H9 (cell line): ENCODE measurements at regions not wholly inside any gene's neighbourhood (a gene's known extent, or its start where the extent isn't known, plus 50 kb on each side); places are given as distances from the start of the nearest gene placed in this dataset.

Experiments
- DNase-seq: peaks from one replicate; pipeline ENCODE4 v3.0.0-alpha.2; 2017
- H2AFZ ChIP-seq: one replicate; pipeline ENCODE4 v1.6.1; 2013; ENCODE audit warnings: mild to moderate bottlenecking, low read length, control low read depth, moderate library complexity
- H2AK5ac ChIP-seq: 2 replicates; pipeline ENCODE4 v1.6.1; 2013; ENCODE audit warnings: low read length, control low read depth, mixed read lengths; ENCODE audit not compliant: insufficient read length
- H2BK120ac ChIP-seq: one replicate; pipeline ENCODE4 v1.6.1; 2013; ENCODE audit warnings: low read depth, mild to moderate bottlenecking, low read length, control low read depth, inconsistent platforms; ENCODE audit not compliant: poor library complexity, severe bottlenecking
- H2BK12ac ChIP-seq: 2 replicates; pipeline ENCODE4 v1.6.1; 2013; ENCODE audit warnings: low read length, control low read depth, mixed read lengths, low read depth; ENCODE audit not compliant: insufficient read length
- H2BK15ac ChIP-seq: 2 replicates; pipeline ENCODE4 v1.6.1; 2013; ENCODE audit warnings: low read depth, low read length, control low read depth
- H2BK20ac ChIP-seq: one replicate; pipeline ENCODE4 v1.6.1; 2013; ENCODE audit warnings: low read depth, mild to moderate bottlenecking, low read length, control low read depth, inconsistent platforms; ENCODE audit not compliant: poor library complexity, severe bottlenecking
- H2BK5ac ChIP-seq: 2 replicates; pipeline ENCODE4 v1.6.1; 2013; ENCODE audit warnings: low read length, control low read depth, mixed read lengths; ENCODE audit not compliant: insufficient read length
- H3K14ac ChIP-seq: 2 replicates; pipeline ENCODE4 v1.6.1; 2013; ENCODE audit warnings: low read length, control low read depth; ENCODE audit not compliant: insufficient read depth
- H3K18ac ChIP-seq: 2 replicates; pipeline ENCODE4 v1.6.1; 2013; ENCODE audit warnings: low read depth, mild to moderate bottlenecking, mixed read lengths, low read length, control low read depth; ENCODE audit not compliant: insufficient read length
- H3K23ac ChIP-seq: 2 replicates; pipeline ENCODE4 v1.6.1; 2013; ENCODE audit warnings: low read length, control low read depth, mixed read lengths, low read depth; ENCODE audit not compliant: insufficient read length
- H3K23me2 ChIP-seq: 2 replicates; pipeline ENCODE4 v1.6.1; 2013; ENCODE audit warnings: low read depth, mild to moderate bottlenecking, mixed read lengths, low read length, control low read depth; ENCODE audit not compliant: insufficient read length, poor library complexity, severe bottlenecking
- H3K27ac ChIP-seq: 2 replicates; pipeline ENCODE4 v1.5.1; 2013; ENCODE audit warnings: low read length, control low read depth, mixed read lengths, low read depth; ENCODE audit not compliant: insufficient read length
- H3K27me3 ChIP-seq: 2 replicates; pipeline ENCODE4 v1.6.1; 2013; ENCODE audit warnings: low read length, control low read depth, inconsistent platforms; ENCODE audit not compliant: insufficient read depth
- H3K4ac ChIP-seq: 2 replicates; pipeline ENCODE4 v1.6.1; 2013; ENCODE audit warnings: low read depth, mild to moderate bottlenecking, control low read depth, inconsistent platforms, low read length, moderate library complexity
- H3K4me1 ChIP-seq: 2 replicates; pipeline ENCODE4 v1.6.1; 2013; ENCODE audit warnings: low read length, control low read depth, inconsistent platforms; ENCODE audit not compliant: insufficient read depth
- H3K4me2 ChIP-seq: 2 replicates; pipeline ENCODE4 v1.6.1; 2013; ENCODE audit warnings: low read length, control low read depth, mixed read lengths; ENCODE audit not compliant: insufficient read length, insufficient read depth
- H3K56ac ChIP-seq: 2 replicates; pipeline ENCODE4 v1.6.1; 2013; ENCODE audit warnings: low read depth, mild to moderate bottlenecking, mixed read lengths, low read length, control low read depth; ENCODE audit not compliant: insufficient read length
- H3K79me1 ChIP-seq: 2 replicates; pipeline ENCODE4 v1.6.1; 2013; ENCODE audit warnings: low read depth, mild to moderate bottlenecking, moderate library complexity, low read length, control low read depth, inconsistent platforms; ENCODE audit not compliant: insufficient read depth, poor library complexity, severe bottlenecking
- H3K79me2 ChIP-seq: 2 replicates; pipeline ENCODE4 v1.6.1; 2013; ENCODE audit warnings: low read length, control low read depth, inconsistent platforms; ENCODE audit not compliant: insufficient read depth
- H3K9ac ChIP-seq: 2 replicates; pipeline ENCODE4 v1.6.1; 2013; ENCODE audit warnings: low read length, control low read depth, mixed read lengths; ENCODE audit not compliant: insufficient read length; ENCODE audit errors: extremely low read depth
- H3K9me3 ChIP-seq: one replicate; pipeline ENCODE4 v1.6.1; 2013; ENCODE audit warnings: low read depth, low read length, inconsistent platforms; ENCODE audit not compliant: control insufficient read depth
- H3T11ph ChIP-seq: one replicate; pipeline ENCODE4 v1.6.1; 2013; ENCODE audit warnings: mild to moderate bottlenecking, low read length, control low read depth, inconsistent platforms
- H4K20me1 ChIP-seq: one replicate; pipeline ENCODE4 v1.6.1; 2013; ENCODE audit not compliant: control insufficient read depth, insufficient read length, insufficient read depth
- H4K5ac ChIP-seq: 2 replicates; pipeline ENCODE4 v1.6.1; 2013; ENCODE audit warnings: low read depth, mild to moderate bottlenecking, mixed read lengths, low read length, control low read depth; ENCODE audit not compliant: insufficient read length
- H4K8ac ChIP-seq: replicated peaks from 2 replicates; pipeline ENCODE4 v1.6.1; 2013; ENCODE audit warnings: low read length, control low read depth, mixed read lengths, low read depth; ENCODE audit not compliant: insufficient read length
- H4K91ac ChIP-seq: 2 replicates; pipeline ENCODE4 v1.6.1; 2013; ENCODE audit warnings: low read depth, mild to moderate bottlenecking, moderate library complexity, mixed read lengths, low read length, control low read depth; ENCODE audit not compliant: insufficient read length
- H3K27ac Mint-ChIP-seq, 3 experiments: 2 replicates in 2 of 3; 3 replicates in 1 of 3; pipeline ENCODE4 v1.8.0; 2020 to 2021; ENCODE audit warnings: mixed read lengths in 3 of 3, mild to moderate bottlenecking in 1 of 3, moderate library complexity in 1 of 3
- H3K27me3 Mint-ChIP-seq: 2 replicates; pipeline ENCODE4 v1.8.0; 2021; ENCODE audit warnings: low read depth, mild to moderate bottlenecking, moderate library complexity, mixed read lengths
- H3K36me3 Mint-ChIP-seq, 3 experiments: 2 replicates in 2 of 3; 3 replicates in 1 of 3; pipeline ENCODE4 v1.8.0; 2020 to 2021; ENCODE audit warnings: low read depth in 3 of 3, mixed read lengths in 3 of 3; ENCODE audit not compliant: insufficient read depth in 1 of 3
- H3K4me1 Mint-ChIP-seq, 2 experiments: 2 replicates each; pipeline ENCODE4 v1.8.0; 2020; ENCODE audit warnings: mixed read lengths in 2 of 2
- H3K4me3 Mint-ChIP-seq, 2 experiments: 2 replicates in 1 of 2; 3 replicates in 1 of 2; pipeline ENCODE4 v1.8.0; 2020 to 2021; ENCODE audit warnings: mild to moderate bottlenecking in 2 of 2, mixed read lengths in 2 of 2, moderate library complexity in 1 of 2
- H3K9me3 Mint-ChIP-seq, 2 experiments: 2 replicates in 1 of 2; 3 replicates in 1 of 2; pipeline ENCODE4 v1.8.0; 2020; ENCODE audit warnings: mild to moderate bottlenecking in 2 of 2, mixed read lengths in 2 of 2, moderate library complexity in 1 of 2
- WGBS: extraction: QIAGEN DNeasy Blood & Tissue Kit; methylation state at CpG from one replicate; pipeline ENCODE4 v1.1.7; 2013; ENCODE audit warnings: missing lambda C conversion rate, low lambda C conversion rate, mixed read lengths; ENCODE audit not compliant: insufficient read length; ENCODE audit errors: extremely low coverage; 5-methylcytosine and 5-hydroxymethylcytosine counted together
- TF ChIP-seq, protein P1 (sequence below): fragments of 200-600 bp; sonication (generic); conservative IDR thresholded peaks from 3 replicates; pipeline ENCODE4 v1.8.0; 2021; ENCODE audit warnings: antibody characterized with exemption, mild to moderate bottlenecking

DNA sequence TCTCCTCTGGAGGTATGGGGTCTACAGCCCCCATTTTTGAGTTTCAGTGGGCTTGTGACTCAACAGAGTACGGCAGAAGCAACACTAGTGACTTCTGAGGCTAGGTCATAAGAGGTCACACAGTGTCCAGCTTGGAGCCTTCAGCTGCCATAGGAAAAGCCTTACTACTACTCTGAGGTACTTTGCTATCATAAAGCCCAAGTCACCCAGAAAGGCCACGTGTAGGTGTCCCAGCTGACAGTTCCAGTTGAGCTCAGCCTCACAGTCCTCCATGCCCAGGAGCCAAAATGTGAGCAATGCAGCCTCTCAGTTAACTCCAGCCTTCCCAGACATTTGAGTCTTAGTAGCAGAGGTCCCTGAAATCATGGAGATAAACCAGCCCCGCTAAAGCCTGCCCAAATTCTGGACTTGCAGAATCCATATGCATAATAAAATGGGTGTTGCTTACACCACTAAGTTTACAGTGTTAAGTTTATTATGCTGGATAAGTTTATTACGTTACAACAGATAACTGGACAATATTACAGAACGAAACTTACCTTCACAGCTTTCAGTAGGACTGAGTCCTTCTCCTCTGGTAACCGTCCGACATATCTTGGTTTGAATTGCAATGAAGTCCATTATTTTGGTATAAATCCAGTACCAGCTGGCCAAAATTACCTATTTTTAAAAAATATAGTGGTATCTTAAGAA is 181.1 kb downstream of the AVL9 start:
- H3K14ac ChIP-seq, result no peak overlapping the region
- H3K23ac ChIP-seq, result no peak overlapping the region
- H2BK5ac ChIP-seq, result no peak overlapping the region
- no peak overlapping the region for H2AK5ac ChIP-seq
- peaks cover 9 to 11% of the 10 kb centered on the region in 2 experiments for H3K9me3 Mint-ChIP-seq
- H2BK20ac ChIP-seq, result no peak overlapping the region
- no peak overlapping the region for H3K9ac ChIP-seq
- no peak overlapping the region for H2BK12ac ChIP-seq
- H3K27ac ChIP-seq, result no peak overlapping the region
- H3K4ac ChIP-seq, result no peak overlapping the region
- no peak overlapping the region for H3K18ac ChIP-seq
- no peak overlapping the region for H4K5ac ChIP-seq
- H3K4me3 Mint-ChIP-seq, result no peak overlapping the region
- H3K4me1 Mint-ChIP-seq, result peaks cover 19 to 20% of the 10 kb centered on the region in 2 experiments
- no peak for DNase-seq
- peaks cover 8% of the 10 kb centered on the region for H3K9me3 ChIP-seq
- H3T11ph ChIP-seq, result no peak overlapping the region
- no peaks in the 10 kb centered on the region for H3K79me1 ChIP-seq
- no peak overlapping the region for H2BK15ac ChIP-seq
- WGBS, result no CpG with 5 or more reads among the region's 7 CpGs
- no peak overlapping the region for H4K8ac ChIP-seq
- no peaks in the 10 kb centered on the region for H3K27me3 ChIP-seq
- H2AFZ ChIP-seq, result no peak overlapping the region
- H3K23me2 ChIP-seq, result no peaks in the 10 kb centered on the region
- no peaks in the 10 kb centered on the region for H3K79me2 ChIP-seq
- no peak overlapping the region for H3K56ac ChIP-seq
- peaks cover 11 to 22% (median 13%) of the 10 kb centered on the region in 3 experiments for H3K36me3 Mint-ChIP-seq
- no peak overlapping the region for H4K91ac ChIP-seq
- TF ChIP-seq, protein P1, sequence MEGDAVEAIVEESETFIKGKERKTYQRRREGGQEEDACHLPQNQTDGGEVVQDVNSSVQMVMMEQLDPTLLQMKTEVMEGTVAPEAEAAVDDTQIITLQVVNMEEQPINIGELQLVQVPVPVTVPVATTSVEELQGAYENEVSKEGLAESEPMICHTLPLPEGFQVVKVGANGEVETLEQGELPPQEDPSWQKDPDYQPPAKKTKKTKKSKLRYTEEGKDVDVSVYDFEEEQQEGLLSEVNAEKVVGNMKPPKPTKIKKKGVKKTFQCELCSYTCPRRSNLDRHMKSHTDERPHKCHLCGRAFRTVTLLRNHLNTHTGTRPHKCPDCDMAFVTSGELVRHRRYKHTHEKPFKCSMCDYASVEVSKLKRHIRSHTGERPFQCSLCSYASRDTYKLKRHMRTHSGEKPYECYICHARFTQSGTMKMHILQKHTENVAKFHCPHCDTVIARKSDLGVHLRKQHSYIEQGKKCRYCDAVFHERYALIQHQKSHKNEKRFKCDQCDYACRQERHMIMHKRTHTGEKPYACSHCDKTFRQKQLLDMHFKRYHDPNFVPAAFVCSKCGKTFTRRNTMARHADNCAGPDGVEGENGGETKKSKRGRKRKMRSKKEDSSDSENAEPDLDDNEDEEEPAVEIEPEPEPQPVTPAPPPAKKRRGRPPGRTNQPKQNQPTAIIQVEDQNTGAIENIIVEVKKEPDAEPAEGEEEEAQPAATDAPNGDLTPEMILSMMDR, result no peak
- H2BK120ac ChIP-seq, result no peak overlapping the region
- peaks cover 2% of the 10 kb centered on the region; the same call in 1 of the 2 replicates for H3K4me1 ChIP-seq
- no peaks in the 10 kb centered on the region for H3K27me3 Mint-ChIP-seq
- H3K4me2 ChIP-seq, result no peak overlapping the region
- H3K27ac Mint-ChIP-seq, result no peak overlapping the region
- H4K20me1 ChIP-seq, result no peaks in the 10 kb centered on the region
